NCI-H524 (cell line): ENCODE measurements at regions not wholly inside any gene's neighbourhood (a gene's known extent, or its start where the extent isn't known, plus 50 kb on each side); places are given as distances from the start of the nearest gene placed in this dataset.

Experiments used
- DNase-seq, 2 experiments: peaks; one replicate each; lab custom pipeline; 2025; lab: John Stamatoyannopoulos, UW

DNA sequence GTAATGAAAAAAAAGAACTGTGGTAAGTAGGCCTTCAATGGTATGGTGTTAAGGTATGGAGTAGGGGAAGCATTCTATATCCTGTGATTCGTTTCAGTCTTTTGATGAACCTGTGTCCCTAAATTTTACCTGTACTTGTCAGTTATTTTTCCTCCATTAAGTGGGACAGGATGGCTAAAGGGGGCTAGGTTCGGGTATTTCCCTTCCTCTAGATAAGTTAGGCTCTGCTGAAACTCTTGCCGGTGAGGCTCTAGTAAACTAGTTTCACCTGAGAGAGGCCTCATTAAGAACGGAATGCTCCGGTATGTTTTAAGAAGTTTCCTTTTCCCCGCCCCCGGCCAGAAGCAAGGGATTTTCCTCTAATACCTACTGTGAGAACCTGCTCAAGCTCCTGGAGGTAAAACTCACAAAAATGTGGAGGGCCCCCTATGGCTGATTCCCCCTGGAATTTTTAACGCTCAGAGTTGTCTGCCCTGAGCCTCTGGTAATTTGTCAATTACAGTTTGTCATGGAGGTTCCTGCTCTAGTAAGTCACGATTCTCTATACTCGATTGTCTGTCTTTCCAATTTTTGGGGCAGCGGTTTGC is 87.7 kb downstream of the MACIR start:
- no peak for DNase-seq

DNA sequence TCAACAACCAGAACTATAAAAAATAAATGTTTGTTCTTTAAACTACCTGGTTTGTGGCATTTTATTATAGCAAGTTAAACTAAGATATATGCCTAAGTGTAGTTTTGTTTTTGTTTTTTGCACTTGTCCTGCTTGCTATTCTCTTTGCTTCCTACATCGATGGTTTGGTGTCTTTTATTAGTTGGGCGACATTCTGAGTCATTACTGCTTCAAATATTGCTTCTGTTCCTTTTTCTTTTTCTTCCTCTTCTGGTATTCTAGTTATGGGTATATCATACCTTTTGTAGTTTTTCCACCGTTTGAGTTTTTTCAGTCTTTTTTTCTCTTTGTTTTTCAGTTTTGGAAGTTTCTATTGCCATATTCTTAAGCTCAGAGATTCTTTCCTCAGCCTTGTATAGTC is 86.9 kb downstream of the MACIR start:
- no peak for DNase-seq

- DNase-seq = no peak
Observed at GRCh38 chr5:103340717-103341388, 82.3 kb downstream of the MACIR start.

- no peak for DNase-seq
Observed at GRCh38 chr5:103340132-103340531, 81.6 kb downstream of the MACIR start.

DNA sequence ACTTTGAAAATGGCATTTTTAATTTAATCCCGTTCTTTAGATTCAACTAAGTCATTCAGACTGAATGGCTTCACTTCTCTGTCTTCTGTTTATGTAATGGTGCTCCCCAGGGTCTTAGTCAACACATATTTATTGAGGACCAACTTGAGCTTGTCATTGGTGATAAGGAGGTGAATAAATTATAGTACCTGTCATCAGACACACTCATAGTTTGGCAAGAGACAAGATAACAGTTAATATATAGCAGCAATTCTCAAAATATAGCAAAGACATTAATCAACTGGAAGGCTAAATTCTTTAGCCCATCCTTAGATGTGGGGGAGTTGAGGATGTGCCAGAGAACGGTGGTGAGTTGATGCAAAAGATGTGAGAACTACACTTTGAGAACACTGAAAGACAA is 78.4 kb downstream of the MACIR start:
- no peak for DNase-seq

DNA sequence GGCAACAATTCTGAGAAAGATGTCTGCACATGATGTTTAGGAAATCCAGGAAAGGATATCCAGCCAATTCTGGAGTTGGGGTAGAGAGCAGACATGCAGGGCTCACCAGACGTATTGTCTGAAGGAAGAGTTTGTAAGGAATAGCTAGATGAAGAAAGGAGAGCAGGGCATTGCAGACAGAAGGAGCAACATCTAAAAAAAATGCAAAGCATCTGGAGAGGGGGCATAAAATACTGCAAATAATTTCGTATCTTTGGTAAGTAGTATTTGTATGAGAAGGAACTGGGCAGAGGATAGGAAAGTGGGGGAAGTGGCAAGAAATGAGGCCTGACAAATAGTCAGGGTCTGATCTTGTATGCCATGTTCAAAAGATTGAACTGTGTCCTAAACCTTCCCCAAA is 74.8 kb downstream of the MACIR start:
- DNase-seq = no peak

GRCh38 chr5:103330875-103331274 is 72.3 kb downstream of the MACIR start:
- no peak for DNase-seq
